HG03095 (cell line): ENCODE measurements at regions not wholly inside any gene's neighbourhood (a gene's known extent, or its start where the extent isn't known, plus 50 kb on each side); places are given as distances from the start of the nearest gene placed in this dataset.

Experiments
- ATAC-seq: cut with Tn5 transposase; IDR thresholded peaks from one replicate; pipeline ENCODE4 v1.9.1; 2021; ENCODE audit warnings: moderate library complexity; ENCODE audit not compliant: unreplicated experiment

DNA sequence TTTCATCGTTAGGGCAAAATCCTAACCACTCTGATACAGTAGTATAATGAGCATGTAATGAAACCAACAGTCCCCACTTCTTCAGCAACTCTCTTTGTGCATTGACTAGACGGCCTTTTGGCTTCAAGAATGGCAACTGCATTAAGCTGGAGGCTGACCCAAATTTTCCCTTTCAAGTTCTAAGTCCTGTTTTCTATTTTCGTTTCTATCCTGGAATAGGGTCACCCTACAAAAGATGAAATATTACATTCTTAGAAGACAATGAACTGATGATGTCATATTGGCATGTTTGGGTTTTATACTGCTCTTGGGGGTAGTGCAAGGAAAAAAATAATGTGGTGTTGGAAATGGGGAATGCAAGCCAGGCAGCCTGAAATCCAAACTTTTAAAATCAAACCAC, 254.4 kb downstream of the ETAA1 start:
- no peak for ATAC-seq

GRCh38 chr2:67652679-67653078, 255.5 kb downstream of the ETAA1 start:
- no peak for ATAC-seq

DNA sequence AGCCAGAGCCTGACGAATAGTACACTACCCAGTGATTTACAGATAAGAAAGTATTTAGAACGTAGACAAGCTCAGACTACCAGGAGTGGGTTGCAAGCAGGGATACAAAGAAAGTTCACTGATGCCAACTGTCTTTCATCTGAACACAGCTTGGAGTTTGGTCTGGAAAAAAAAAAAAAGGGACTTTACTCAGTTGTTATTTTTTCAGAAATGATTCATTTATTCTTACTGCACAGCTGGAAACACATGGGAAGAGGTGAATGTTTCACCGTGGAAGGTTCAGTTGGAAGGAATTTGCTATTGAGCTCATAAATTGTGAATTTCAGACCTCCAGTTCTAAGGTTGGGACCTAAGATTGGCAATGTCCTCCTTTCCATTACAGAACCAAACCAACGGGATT, 259.7 kb downstream of the ETAA1 start:
- no peak for ATAC-seq

- ATAC-seq, result no peak
Measured at GRCh38 chr2:67658820-67659219, 261.7 kb downstream of the ETAA1 start.

- ATAC-seq, result no peak
Measured at GRCh38 chr2:67660015-67660602, 263.0 kb downstream of the ETAA1 start.

GRCh38 chr2:67660871-67661270, 263.7 kb downstream of the ETAA1 start:
- no peak for ATAC-seq

GRCh38 chr2:67662222-67662621, 265.1 kb downstream of the ETAA1 start:
- ATAC-seq, result no peak

GRCh38 chr2:67663776-67664175, 266.6 kb downstream of the ETAA1 start:
- ATAC-seq, result no peak

DNA sequence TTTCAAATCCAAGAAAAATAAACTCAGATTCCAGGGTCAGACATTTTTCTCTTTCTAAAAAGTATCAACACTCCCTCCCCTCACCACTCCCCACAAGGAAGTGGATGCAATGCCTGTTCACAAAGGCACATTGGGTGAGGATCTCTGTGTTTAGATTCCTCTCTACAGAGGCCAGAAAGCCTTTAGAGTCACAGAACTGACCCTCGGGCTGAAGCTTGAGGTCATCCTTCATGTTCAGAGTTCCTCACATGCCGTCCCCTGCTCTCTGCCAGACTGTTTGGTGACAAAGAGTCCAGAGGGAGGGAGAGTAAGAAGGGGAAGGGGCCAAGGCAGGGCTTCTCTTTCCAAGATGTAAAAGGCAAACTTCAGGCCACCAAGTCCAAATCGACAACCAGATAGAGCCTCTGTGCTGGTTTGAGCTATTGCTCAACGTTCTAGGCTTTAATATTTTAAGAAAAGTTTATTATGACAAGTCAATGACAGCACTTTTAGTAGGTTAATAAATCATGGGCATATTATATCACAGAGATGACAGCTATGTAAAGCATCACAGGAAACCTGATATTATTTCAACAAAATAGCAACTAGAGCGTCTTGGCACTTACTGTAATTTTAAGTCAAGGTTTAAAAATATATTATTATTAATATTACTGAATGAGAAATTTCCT, 269.4 kb downstream of the ETAA1 start:
- ATAC-seq, result no peak

DNA sequence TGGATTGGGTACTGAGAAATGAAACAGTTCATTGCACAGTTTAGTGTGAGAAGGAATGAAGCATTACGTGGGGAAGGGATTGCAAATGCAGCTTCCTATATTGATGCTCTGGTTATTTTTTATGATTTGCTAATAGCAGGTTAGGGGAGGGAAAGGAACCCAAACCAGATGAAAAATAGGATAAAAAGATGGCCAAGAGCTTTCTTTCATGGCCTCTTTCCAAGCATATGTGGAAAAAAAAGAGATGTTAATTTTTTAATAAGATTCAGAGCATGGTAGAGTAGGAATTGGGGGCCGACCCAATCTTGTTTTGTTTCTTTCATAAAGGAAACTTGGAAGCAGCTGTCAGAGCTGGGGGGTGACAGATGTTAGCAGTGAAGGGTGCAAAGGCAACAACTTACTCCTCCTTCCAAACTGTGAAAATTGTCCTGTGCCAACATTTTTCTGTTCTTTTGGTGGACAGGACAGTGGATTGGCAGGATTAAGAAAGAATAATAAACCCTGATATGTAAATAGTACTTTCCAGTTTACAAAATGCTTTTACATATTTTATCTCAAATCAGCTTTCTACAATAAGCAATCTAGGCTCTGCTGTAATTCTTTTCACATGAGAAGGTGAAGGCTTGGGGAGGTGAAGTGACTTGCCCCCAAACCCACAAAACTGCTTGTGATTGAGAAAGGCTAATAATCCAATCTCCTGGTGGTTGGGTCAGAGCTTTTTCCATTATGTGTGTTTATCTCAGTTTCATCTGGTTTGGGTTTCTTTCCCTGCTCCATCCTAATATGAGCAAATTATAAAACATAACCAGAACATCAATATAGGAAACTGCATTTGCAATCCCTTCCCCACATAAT, 270.1 kb downstream of the ETAA1 start:
- no peak for ATAC-seq

DNA sequence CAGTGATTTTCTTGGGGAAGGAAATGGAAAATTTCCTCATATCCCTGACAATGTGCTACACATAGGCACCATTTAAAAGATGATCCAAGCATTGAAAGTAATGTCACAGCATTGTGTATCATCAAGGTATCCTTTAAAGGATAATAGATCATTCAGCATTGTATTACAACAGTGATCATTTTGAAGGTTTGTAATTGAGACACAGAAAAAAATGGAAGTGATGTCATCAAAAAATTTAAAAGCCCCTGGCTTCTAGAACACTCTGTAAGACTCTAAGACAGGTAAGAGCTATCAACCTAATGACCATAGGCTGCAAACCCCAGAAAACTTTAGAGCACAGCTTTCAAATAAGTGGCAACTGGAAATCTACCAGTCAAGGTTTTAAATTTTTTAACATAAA, 271.4 kb downstream of the ETAA1 start:
- no peak for ATAC-seq

GRCh38 chr2:67669168-67669567, 272.0 kb downstream of the ETAA1 start:
- no peak for ATAC-seq

- ATAC-seq, result no peak
Measured at GRCh38 chr2:67669766-67670165, 272.6 kb downstream of the ETAA1 start.

GRCh38 chr2:67670747-67671183, 273.6 kb downstream of the ETAA1 start:
- no peak for ATAC-seq

- peak; percentile 55 for ATAC-seq
Measured at GRCh38 chr2:67671464-67672450, 274.6 kb downstream of the ETAA1 start.

GRCh38 chr2:67674668-67675067, 277.5 kb downstream of the ETAA1 start:
- no peak for ATAC-seq

DNA sequence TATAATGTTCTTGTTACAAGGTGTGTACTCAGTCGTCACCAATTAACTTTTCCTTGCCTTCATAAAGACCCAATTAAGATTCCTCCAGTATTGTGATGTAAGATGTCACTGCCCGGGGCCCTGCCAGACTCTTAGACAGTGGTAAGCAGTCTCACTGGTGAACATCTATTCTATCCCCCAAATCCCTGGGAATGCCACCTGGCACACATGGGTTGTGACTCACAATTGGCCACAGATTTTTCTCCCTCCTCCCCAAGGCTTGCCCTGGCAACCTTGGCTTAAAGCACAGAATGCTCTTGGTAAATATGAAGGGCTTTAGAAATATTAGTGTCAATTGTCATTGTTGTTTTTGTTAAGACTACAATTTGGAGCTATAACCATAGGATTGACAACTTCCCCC, 287.9 kb downstream of the ETAA1 start:
- ATAC-seq, result no peak

DNA sequence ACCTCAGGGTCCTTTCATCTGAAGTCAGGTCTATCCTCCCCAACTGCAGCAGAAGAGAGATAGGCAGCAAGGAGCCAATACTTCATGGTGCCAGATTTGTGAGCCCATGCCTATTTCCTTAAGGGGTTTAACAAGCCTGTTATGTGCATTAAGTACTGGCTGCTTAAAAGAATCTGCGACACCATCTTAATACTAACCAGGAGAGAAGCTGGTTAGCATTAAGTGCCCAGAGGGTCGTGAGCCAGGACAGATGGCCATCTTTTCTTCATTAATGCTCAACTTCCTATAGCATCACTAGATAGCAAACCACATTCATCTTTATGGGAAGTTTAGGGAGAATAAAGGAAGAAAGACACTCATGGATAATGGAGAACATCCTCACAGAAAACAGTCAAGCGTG, 289.1 kb downstream of the ETAA1 start:
- ATAC-seq, result no peak

GRCh38 chr2:67689186-67689585, 292.1 kb downstream of the ETAA1 start:
- no peak for ATAC-seq

- no peak for ATAC-seq
Measured at GRCh38 chr2:67689651-67690050, 292.5 kb downstream of the ETAA1 start.

- ATAC-seq, result no peak
Measured at GRCh38 chr2:67694445-67694844, 297.3 kb downstream of the ETAA1 start.
